K562 (cell line): ENCODE measurements at regions not wholly inside any gene's neighbourhood (a gene's known extent, or its start where the extent isn't known, plus 50 kb on each side); places are given as distances from the start of the nearest gene placed in this dataset.

Source experiments
- ATAC-seq: fragments of 200-7000 bp; cut with Tn5 transposase; 3 replicates; pipeline ENCODE4 v1.9.1; 2020; ENCODE audit warnings: moderate library complexity
- BruUV-seq: library from RNA; stranded (reverse); fragments of 400-500 nt; replicated peaks from 2 replicates; lab custom pipeline; 2021; lab: Mats Ljungman, UMichigan
- CTCF ChIA-PET: fragments of 300-600 bp; formaldehyde crosslinking; extraction: SDS; loops from one replicate; lab custom pipeline; 2021; ENCODE audit warnings: low intra/inter-chr PET ratio; lab: Yijun Ruan, JAX
- POLR2A ChIA-PET: fragments of 300-600, 350-650 bp; sonication (Branson Sonifier 250); formaldehyde crosslinking; extraction: SDS; loops from one replicate; lab custom pipeline; 2021; ENCODE audit warnings: antibody characterized with exemption, inconsistent platforms; lab: Yijun Ruan, JAX
- DNase-seq, 4 experiments: peaks; one replicate each; pipeline versions ENCODE4 v3.0.0 to v3.0.0-alpha.2; 2011 to 2018; ENCODE audit warnings: low spot score in 3 of 4, mixed read lengths in 3 of 4; ENCODE audit errors: extremely low read depth in 1 of 4
- FAIRE-seq: peaks from 2 replicates; lab custom pipeline; 2011; peaks lifted over from hg19 to GRCh38; lab: Jason Lieb, UNC
- H2AFZ ChIP-seq: 2 replicates; pipeline ENCODE4 v1.6.0; 2011; ENCODE audit warnings: low read depth, low read length, control low read depth, inconsistent platforms
- H3K27ac ChIP-seq: fragments of 200-600 bp; 3 replicates; pipeline ENCODE4 v1.8.0; 2011; ENCODE audit warnings: low read depth, mild to moderate bottlenecking, control low read depth, inconsistent platforms, low read length, moderate library complexity, mixed read lengths; ENCODE audit errors: extremely low read depth
- H3K27me3 ChIP-seq, 2 experiments: fragments of 300-600 bp in 1 of 2; 2 replicates in 1 of 2; 3 replicates in 1 of 2; pipeline versions ENCODE4 v1.6.0 to v1.8.0; 2011; ENCODE audit warnings: inconsistent platforms in 2 of 2, low read length in 2 of 2, mild to moderate bottlenecking in 1 of 2, mixed read lengths in 1 of 2, moderate library complexity in 1 of 2; ENCODE audit not compliant: control insufficient read depth in 2 of 2, insufficient read depth in 2 of 2
- H3K36me3 ChIP-seq: fragments of 300-600 bp; 3 replicates; pipeline ENCODE4 v1.8.0; 2011; ENCODE audit warnings: mild to moderate bottlenecking, low read length, inconsistent platforms; ENCODE audit not compliant: control insufficient read depth, insufficient read depth
- H3K4me1 ChIP-seq, 2 experiments: fragments of 200-600 bp in 1 of 2; replicated peaks in 1 of 2; 2 replicates in 1 of 2; 3 replicates in 1 of 2; pipeline versions ENCODE4 v1.5.1 to v1.8.0; 2011; ENCODE audit warnings: inconsistent platforms in 2 of 2, low read length in 2 of 2, mild to moderate bottlenecking in 1 of 2, mixed read lengths in 1 of 2, moderate library complexity in 1 of 2; ENCODE audit not compliant: control insufficient read depth in 2 of 2, insufficient read depth in 2 of 2
- H3K4me2 ChIP-seq: 2 replicates; pipeline ENCODE4 v1.6.1; 2011; ENCODE audit warnings: low read length, control low read depth, inconsistent platforms, mixed read lengths; ENCODE audit not compliant: insufficient read depth
- H3K4me3 ChIP-seq: fragments of 200-600 bp; sonication (generic), shearing (Covaris generic); 2 replicates; pipeline ENCODE4 v1.5.1; 2016; ENCODE audit warnings: control low read depth, inconsistent platforms
- H3K79me2 ChIP-seq: fragments of 200-600 bp; 3 replicates; pipeline ENCODE4 v1.8.0; 2011; ENCODE audit warnings: low read length, inconsistent platforms; ENCODE audit not compliant: control insufficient read depth, insufficient read depth
- H3K9ac ChIP-seq, 2 experiments: 2 replicates each; pipeline versions ENCODE4 v1.6.0 to v1.6.1; 2011; ENCODE audit warnings: low read depth in 2 of 2, low read length in 2 of 2, control low read depth in 1 of 2, inconsistent platforms in 1 of 2, mild to moderate bottlenecking in 1 of 2, mixed read lengths in 1 of 2; ENCODE audit not compliant: insufficient read depth in 1 of 2
- H3K9me1 ChIP-seq: one replicate; pipeline ENCODE4 v1.6.0; 2011; ENCODE audit warnings: inconsistent platforms, mild to moderate bottlenecking, low read length, moderate library complexity; ENCODE audit not compliant: control insufficient read depth, insufficient read depth
- H3K9me3 ChIP-seq: replicated peaks from 2 replicates; pipeline ENCODE4 v1.5.1; 2011; ENCODE audit warnings: low read depth, low read length, inconsistent platforms; ENCODE audit not compliant: control insufficient read depth, insufficient read depth
- H4K20me1 ChIP-seq: replicated peaks from 2 replicates; pipeline ENCODE4 v1.6.1; 2011; ENCODE audit warnings: low read length, inconsistent platforms, mixed read lengths; ENCODE audit not compliant: control insufficient read depth, insufficient read depth
- CBX5 ChIP-seq: IDR thresholded peaks from 2 replicates; pipeline ENCODE4 v1.6.1; 2014; ENCODE audit warnings: low read depth, borderline replicate concordance
- MAFG ChIP-seq: fragments of 450-650 bp; conservative IDR thresholded peaks from 2 replicates; pipeline ENCODE4 v1.6.1; 2016; ENCODE audit warnings: missing genetic modification characterization, missing compliant biosample characterization
- ZNF165 ChIP-seq: fragments of 250-450 bp; sonication (Bioruptor Pico); IDR thresholded peaks from 2 replicates; pipeline ENCODE4 v1.4.0; 2020; ENCODE audit warnings: borderline replicate concordance
- ZNF24 ChIP-seq: fragments of 450-650 bp; IDR thresholded peaks from 2 replicates; pipeline ENCODE4 v1.6.1; 2016
- ZNF695 ChIP-seq: fragments of 450-650 bp; formaldehyde crosslinking; IDR thresholded peaks from 2 replicates; pipeline ENCODE4 v1.4.0; 2020; ENCODE audit warnings: mild to moderate bottlenecking, moderate library complexity
- ZNF778 ChIP-seq: fragments of 450-650 bp; formaldehyde crosslinking; IDR thresholded peaks from 2 replicates; pipeline ENCODE4 v1.4.0; 2020; ENCODE audit warnings: mild to moderate bottlenecking, moderate library complexity
- WGBS: fragments of 100-300 bp; shearing (Covaris generic); methylation state at CpG from one replicate; pipeline ENCODE4 v1.1.6; 2016; ENCODE audit warnings: low coverage, mixed read lengths; ENCODE audit not compliant: insufficient coverage; ENCODE audit errors: missing lambda C conversion rate; 5-methylcytosine and 5-hydroxymethylcytosine counted together
- in situ Hi-C: fragments of 300-500 bp; cut with MboI; formaldehyde crosslinking; loops from 4 replicates; pipeline ENCODE4 v1.15.0; 2018; ENCODE audit warnings: inconsistent platforms, mixed read lengths
- intact Hi-C: fragments of 100-400 bp; cut with micrococcal nuclease; formaldehyde crosslinking; loops from 2 replicates; pipeline ENCODE4 v1.14.2; 2022
- TF ChIP-seq, protein P1 (sequence below): sonication (generic); formaldehyde crosslinking; IDR thresholded peaks from 2 replicates; pipeline ENCODE4 v1.8.0; 2022; ENCODE audit warnings: missing genetic modification reagents, mild to moderate bottlenecking, borderline replicate concordance
- TF ChIP-seq, protein P2 (sequence below): fragments of 250-450 bp; sonication (Bioruptor Pico); IDR thresholded peaks from 2 replicates; pipeline ENCODE4 v1.8.0; 2022; ENCODE audit warnings: inconsistent platforms, mild to moderate bottlenecking, moderate library complexity, borderline replicate concordance

DNA sequence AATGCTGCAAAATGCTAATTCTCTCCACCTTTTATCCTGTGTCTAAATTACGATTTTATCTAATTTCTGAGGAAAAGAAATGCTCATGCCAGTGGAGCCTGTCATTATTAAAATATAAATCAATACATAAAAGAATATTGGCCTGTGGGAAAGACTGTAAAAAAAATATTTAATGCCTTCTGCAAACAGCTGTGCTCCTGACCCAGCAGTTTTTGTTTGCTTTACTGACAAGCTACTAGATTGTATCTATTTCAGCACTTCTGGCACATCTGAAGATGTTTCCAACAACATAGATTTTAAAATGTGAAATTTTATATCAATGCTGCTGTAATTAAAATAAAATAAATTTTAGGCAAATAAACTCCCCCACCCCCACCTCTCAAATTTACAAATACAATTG, 493.6 kb upstream of the AGTR1 start (continued):
- TF ChIP-seq, protein P1, sequence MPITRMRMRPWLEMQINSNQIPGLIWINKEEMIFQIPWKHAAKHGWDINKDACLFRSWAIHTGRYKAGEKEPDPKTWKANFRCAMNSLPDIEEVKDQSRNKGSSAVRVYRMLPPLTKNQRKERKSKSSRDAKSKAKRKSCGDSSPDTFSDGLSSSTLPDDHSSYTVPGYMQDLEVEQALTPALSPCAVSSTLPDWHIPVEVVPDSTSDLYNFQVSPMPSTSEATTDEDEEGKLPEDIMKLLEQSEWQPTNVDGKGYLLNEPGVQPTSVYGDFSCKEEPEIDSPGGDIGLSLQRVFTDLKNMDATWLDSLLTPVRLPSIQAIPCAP (CRISPR knock-in tag), result no peak
- TF ChIP-seq ZNF778 (CRISPR knock-in tag) (no peak), CBX5 (no peak), ZNF24 (no peak), ZNF695 (CRISPR knock-in tag) (no peak), MAFG (tag) (no peak)

DNA sequence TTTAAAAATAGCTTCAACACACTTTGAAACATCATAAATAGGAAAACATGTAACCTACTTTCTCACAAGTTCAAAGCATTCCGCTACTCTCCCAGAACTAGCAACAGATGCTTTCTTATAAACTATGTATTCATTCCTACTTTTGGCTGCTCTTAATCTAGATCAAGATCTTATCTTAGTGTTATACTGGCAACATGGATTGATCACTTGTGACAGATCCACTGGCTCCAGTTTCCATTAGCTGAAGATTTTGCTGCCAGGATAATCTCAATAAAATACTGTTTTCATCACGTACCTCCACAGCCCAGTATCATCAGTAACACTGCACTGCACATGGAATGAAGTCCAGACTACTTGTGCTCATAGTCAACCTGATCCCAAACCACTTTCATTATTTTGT, 491.7 kb upstream of the AGTR1 start:
- H3K4me3 ChIP-seq, result no peak overlapping the region
- H2AFZ ChIP-seq, result no peak overlapping the region
- no peak overlapping the region for H3K9ac ChIP-seq
- intact Hi-C loops (no loop called here), in situ Hi-C loops (no loop called here)
- H4K20me1 ChIP-seq, result no peaks in the 10 kb centered on the region
- no peak for ATAC-seq
- TF ChIP-seq, protein P2, sequence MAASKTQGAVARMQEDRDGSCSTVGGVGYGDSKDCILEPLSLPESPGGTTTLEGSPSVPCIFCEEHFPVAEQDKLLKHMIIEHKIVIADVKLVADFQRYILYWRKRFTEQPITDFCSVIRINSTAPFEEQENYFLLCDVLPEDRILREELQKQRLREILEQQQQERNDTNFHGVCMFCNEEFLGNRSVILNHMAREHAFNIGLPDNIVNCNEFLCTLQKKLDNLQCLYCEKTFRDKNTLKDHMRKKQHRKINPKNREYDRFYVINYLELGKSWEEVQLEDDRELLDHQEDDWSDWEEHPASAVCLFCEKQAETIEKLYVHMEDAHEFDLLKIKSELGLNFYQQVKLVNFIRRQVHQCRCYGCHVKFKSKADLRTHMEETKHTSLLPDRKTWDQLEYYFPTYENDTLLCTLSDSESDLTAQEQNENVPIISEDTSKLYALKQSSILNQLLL, result no peak
- TF ChIP-seq ZNF165 (CRISPR knock-in tag), result no peak
- H3K4me2 ChIP-seq, result no peak overlapping the region
- no peaks in the 10 kb centered on the region for H3K36me3 ChIP-seq
- no peak for FAIRE-seq
- DNase-seq, result no peak
- no TSS peak for BruUV-seq
- POLR2A ChIA-PET, result no interaction called here
- H3K9me1 ChIP-seq, result no peaks in the 10 kb centered on the region
- no peaks in the 10 kb centered on the region for H3K4me1 ChIP-seq
- no peaks in the 10 kb centered on the region for H3K27me3 ChIP-seq
- no peaks in the 10 kb centered on the region for H3K79me2 ChIP-seq
- no peak overlapping the region for H3K27ac ChIP-seq
- H3K9me3 ChIP-seq, result peaks cover 2% of the 10 kb centered on the region
- WGBS, result 0% methylated on average over 2 of the region's 2 CpGs
- CTCF ChIA-PET, result no interaction called here
